Glutamatergic neuron (in vitro differentiated cells): ENCODE measurements at regions not wholly inside any gene's neighbourhood (a gene's known extent, or its start where the extent isn't known, plus 50 kb on each side); places are given as distances from the start of the nearest gene placed in this dataset.

Experiments
- DNase-seq: peaks from one replicate; pipeline ENCODE4 v3.0.0; 2022
- H3K27ac Mint-ChIP-seq: one replicate; pipeline ENCODE4 v1.8.0; 2020; ENCODE audit warnings: mild to moderate bottlenecking, mixed read lengths, inconsistent platforms; ENCODE audit not compliant: unreplicated experiment
- H3K27me3 Mint-ChIP-seq: one replicate; pipeline ENCODE4 v1.8.0; 2020; ENCODE audit warnings: mild to moderate bottlenecking, moderate library complexity, mixed read lengths, inconsistent platforms; ENCODE audit not compliant: unreplicated experiment
- H3K36me3 Mint-ChIP-seq: one replicate; pipeline ENCODE4 v1.8.0; 2020; ENCODE audit warnings: mild to moderate bottlenecking, mixed read lengths, inconsistent platforms; ENCODE audit not compliant: unreplicated experiment
- H3K4me1 Mint-ChIP-seq: one replicate; pipeline ENCODE4 v1.8.0; 2020; ENCODE audit warnings: mild to moderate bottlenecking, low read depth, mixed read lengths, inconsistent platforms; ENCODE audit not compliant: unreplicated experiment
- H3K4me3 Mint-ChIP-seq: one replicate; pipeline ENCODE4 v1.8.0; 2020; ENCODE audit warnings: mild to moderate bottlenecking, mixed read lengths, inconsistent platforms; ENCODE audit not compliant: unreplicated experiment
- H3K9me3 Mint-ChIP-seq: one replicate; pipeline ENCODE4 v1.8.0; 2020; ENCODE audit warnings: mild to moderate bottlenecking, moderate library complexity, mixed read lengths, inconsistent platforms; ENCODE audit not compliant: unreplicated experiment
- CTCF ChIP-seq: fragments of 200-600 bp; sonication (generic); IDR thresholded peaks from one replicate; pipeline ENCODE4 v1.5.0; 2021; ENCODE audit not compliant: partially characterized antibody, unreplicated experiment

GRCh38 chr1:118751166-118751565 lies 237.0 kb downstream of the TBX15 start:
- Mint-ChIP-seq H3K9me3 (no peaks in the 10 kb centered on the region), H3K4me1 (peaks cover 2% of the 10 kb centered on the region), H3K4me3 (no peak overlapping the region), H3K27me3 (peaks cover 4% of the 10 kb centered on the region), H3K27ac (no peak overlapping the region), H3K36me3 (no peaks in the 10 kb centered on the region)
- no peak for TF ChIP-seq CTCF
- no peak for DNase-seq

DNA sequence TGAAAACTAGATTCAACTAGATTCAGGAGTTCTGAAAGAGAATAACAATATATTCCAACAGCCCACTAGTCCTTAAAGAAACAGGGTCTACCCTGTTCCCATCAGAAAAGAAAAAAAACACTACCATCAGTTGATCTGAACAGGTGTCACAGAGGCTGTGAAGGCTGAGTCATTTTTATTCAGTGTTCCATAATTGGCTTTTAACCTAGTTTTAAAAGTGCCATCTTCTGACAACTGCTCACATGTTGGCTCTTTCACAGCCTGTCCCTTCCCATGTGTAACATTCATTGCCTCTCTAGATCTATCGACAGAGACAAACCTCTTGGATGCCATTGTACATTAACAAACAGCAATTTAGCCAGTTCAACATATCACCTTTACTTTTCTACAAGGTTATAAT lies 243.7 kb downstream of the TBX15 start:
- no peak for DNase-seq
- no peaks in the 10 kb centered on the region for H3K36me3 Mint-ChIP-seq
- TF ChIP-seq CTCF, result no peak

DNA sequence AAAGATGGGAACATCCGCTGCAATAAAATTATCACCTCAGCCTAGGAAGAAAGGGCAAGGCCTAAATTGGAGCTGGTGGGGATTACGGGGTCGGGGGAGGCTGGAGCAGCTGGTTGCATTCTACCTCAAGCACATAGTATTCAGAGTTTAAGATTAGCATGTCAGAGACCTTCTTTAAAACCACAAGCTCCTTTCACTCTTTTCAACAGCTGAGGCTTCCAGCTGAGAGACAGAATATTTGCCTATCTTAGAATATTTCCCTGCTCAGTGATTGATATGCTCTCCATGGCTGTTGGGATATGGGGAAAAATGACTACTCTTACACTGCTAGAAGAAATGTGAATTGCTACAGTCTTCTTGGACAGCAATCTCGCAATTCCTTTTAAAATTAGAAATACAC lies 248.6 kb downstream of the TBX15 start:
- H3K9me3 Mint-ChIP-seq, result no peaks in the 10 kb centered on the region
- no peaks in the 10 kb centered on the region for H3K4me1 Mint-ChIP-seq
- no peaks in the 10 kb centered on the region for H3K36me3 Mint-ChIP-seq
- H3K27me3 Mint-ChIP-seq, result no peaks in the 10 kb centered on the region
- no peak overlapping the region for H3K4me3 Mint-ChIP-seq
- no peak overlapping the region for H3K27ac Mint-ChIP-seq
- TF ChIP-seq CTCF, result no peak
- DNase-seq, result no peak

More for the DNA sequence above, 243.7 kb downstream of the TBX15 start:
- H3K27me3 Mint-ChIP-seq, result no peaks in the 10 kb centered on the region
- H3K9me3 Mint-ChIP-seq, result no peaks in the 10 kb centered on the region
- H3K27ac Mint-ChIP-seq, result no peak overlapping the region
- no peaks in the 10 kb centered on the region for H3K4me1 Mint-ChIP-seq
- no peak overlapping the region for H3K4me3 Mint-ChIP-seq

DNA sequence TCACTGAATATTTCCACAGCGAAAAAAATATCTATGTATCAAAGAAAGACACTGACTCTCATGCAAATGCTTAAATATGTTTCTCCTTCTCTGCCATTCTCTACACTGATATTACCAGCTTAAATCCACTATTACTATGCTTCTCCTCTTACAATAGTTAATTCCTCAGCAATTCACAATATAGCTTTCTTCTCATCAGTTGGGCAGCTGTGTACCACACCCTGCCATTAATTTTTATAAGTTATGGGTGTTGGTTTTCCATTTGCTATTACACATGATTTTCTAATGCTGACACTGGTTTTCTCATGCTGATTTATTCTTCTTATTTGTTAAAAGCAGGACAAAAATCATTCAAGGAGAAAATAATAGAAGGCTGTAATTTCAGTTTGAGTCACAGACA lies 251.8 kb downstream of the TBX15 start:
- H3K4me3 Mint-ChIP-seq, result no peak overlapping the region
- TF ChIP-seq CTCF, result no peak
- H3K27ac Mint-ChIP-seq, result no peak overlapping the region
- H3K9me3 Mint-ChIP-seq, result no peaks in the 10 kb centered on the region
- H3K36me3 Mint-ChIP-seq, result no peaks in the 10 kb centered on the region
- no peaks in the 10 kb centered on the region for H3K27me3 Mint-ChIP-seq
- DNase-seq, result no peak
- H3K4me1 Mint-ChIP-seq, result no peaks in the 10 kb centered on the region

DNA sequence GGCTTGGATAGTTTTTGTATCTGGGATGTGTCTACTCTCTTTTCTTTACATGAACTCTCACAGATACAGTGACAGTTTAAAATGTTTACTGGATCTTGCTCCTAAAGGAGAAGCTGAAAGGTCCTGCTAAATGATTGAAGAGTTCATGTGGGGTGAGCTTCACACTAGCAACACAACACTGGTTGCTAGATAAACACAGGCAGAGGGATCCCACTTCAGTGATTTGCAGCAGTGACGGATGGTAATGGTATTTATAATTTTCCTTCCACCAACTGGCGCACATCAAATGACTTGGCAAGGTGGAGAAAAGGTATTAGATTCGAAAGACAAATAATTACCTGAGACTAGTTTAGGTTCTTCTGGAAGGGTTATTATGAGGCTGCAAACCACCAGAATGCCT lies 270.2 kb downstream of the TBX15 start:
- H3K4me1 Mint-ChIP-seq, result no peaks in the 10 kb centered on the region
- no peak for DNase-seq
- H3K27ac Mint-ChIP-seq, result no peak overlapping the region
- no peaks in the 10 kb centered on the region for H3K27me3 Mint-ChIP-seq
- no peak for TF ChIP-seq CTCF
- peaks cover 2% of the 10 kb centered on the region for H3K9me3 Mint-ChIP-seq
- H3K36me3 Mint-ChIP-seq, result no peaks in the 10 kb centered on the region
- H3K4me3 Mint-ChIP-seq, result no peak overlapping the region
